ENCODE measurements at regions not wholly inside any gene's neighbourhood (a gene's known extent, or its start where the extent isn't known, plus 50 kb on each side); places are given as distances from the start of the nearest gene placed in this dataset.
"Not testable (repeated sequence)": the region's sequence is repeated elsewhere in the genome, so short reads cannot be mapped to it uniquely, and the experiment has no call there.

DNA sequence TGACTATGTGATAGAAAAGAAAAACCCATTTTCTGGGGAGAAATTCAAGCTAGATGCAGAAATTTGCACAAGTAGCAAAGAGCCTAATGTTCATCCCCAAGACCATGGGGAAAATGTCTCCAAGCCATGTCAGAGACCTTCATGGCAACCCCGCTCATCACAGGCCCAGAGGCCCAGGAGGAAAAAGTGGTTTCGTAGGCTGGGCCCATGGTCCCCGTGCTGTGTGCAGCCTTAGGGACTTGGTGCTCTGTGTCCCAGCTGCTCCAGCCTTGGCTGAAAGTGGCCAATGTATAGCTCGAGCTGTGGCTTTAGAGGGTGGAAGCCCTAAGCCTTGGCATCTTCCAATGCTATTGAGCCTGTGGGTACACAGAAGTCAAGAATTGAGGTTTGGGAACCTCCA lies 711.2 kb upstream of the ZNF608 start:
- Histone ChIP-seq H3K27me3 (no peaks in the 10 kb centered on the region), H3K4me3 (no peak overlapping the region), H3K27ac (no peak overlapping the region), H3K36me3 (replicated peaks in 1 of 2) (no peaks in the 10 kb centered on the region), H3K9me3 (replicated peaks in 1 of 3) (no peaks in the 10 kb centered on the region), H3K4me1 (replicated peaks in 1 of 2) (no peaks in the 10 kb centered on the region)
- 49 to 86% (median 79%) methylated on average over 3 to 4 of the region's 4 CpGs; no CpG with 5 or more reads in 1 of the 4 donors for WGBS, 4 donors
- intact Hi-C loops (cut with DNase I) = no loop called here
- DNase-seq = no peak
- TF ChIP-seq, protein P1, sequence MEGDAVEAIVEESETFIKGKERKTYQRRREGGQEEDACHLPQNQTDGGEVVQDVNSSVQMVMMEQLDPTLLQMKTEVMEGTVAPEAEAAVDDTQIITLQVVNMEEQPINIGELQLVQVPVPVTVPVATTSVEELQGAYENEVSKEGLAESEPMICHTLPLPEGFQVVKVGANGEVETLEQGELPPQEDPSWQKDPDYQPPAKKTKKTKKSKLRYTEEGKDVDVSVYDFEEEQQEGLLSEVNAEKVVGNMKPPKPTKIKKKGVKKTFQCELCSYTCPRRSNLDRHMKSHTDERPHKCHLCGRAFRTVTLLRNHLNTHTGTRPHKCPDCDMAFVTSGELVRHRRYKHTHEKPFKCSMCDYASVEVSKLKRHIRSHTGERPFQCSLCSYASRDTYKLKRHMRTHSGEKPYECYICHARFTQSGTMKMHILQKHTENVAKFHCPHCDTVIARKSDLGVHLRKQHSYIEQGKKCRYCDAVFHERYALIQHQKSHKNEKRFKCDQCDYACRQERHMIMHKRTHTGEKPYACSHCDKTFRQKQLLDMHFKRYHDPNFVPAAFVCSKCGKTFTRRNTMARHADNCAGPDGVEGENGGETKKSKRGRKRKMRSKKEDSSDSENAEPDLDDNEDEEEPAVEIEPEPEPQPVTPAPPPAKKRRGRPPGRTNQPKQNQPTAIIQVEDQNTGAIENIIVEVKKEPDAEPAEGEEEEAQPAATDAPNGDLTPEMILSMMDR (IDR thresholded peaks at IDR 0.05) = no peak
- no peak for TF ChIP-seq POLR2A (IDR thresholded peaks at IDR 0.05)

DNA sequence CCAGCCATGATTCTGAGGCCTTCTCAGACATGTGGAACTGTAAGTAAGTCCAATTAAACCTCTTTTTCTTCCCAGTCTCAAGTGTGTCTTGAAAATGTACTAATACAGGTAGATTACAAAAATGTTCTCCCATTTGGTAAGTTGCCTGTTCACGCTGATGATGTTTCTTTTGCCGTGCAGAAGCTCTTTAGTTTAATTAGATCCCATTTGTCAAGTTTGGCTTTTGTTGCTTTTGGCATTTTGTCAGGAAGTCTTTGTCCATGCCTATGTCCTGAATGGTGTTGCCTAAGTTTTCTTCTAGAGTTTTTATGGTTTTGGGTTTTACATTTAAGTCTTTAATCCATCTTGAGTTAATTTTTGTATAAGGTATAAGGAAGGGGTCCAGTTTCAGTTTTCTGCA lies 712.5 kb upstream of the ZNF608 start:
- DNase-seq; H3K36me3 ChIP-seq (replicated peaks in 1 of 2); H3K9me3 ChIP-seq (replicated peaks in 1 of 3); H3K27me3 ChIP-seq; H3K4me1 ChIP-seq (replicated peaks in 1 of 2); H3K4me3 ChIP-seq; intact Hi-C loops (cut with DNase I); H3K27ac ChIP-seq: not testable (repeated sequence)
- WGBS, 4 donors = 84 to 96% (median 91%) methylated on average over 2 of the region's 2 CpGs

DNA sequence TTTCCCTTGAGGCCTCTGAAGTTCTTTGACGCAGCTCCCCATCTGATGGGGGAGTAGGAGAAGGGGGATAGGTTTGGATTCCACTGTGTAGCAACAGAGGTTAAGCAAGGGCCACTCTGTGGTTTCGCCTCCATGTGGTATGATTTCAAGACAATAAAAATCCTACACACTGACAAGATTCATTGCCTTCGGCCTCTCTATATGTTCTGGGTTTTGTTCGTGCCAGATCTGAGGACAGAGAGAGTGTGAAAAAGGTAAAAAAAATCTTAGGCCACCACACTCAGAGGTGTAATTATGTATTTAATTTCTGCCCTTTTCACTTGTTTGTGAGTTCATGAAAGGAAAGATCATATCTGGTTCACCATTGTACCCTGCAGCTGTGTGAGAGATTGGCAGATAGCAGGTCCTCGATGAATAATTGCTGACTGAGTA lies 715.2 kb upstream of the ZNF608 start:
- TF ChIP-seq POLR2A (IDR thresholded peaks at IDR 0.05) = no peak
- TF ChIP-seq, protein P1 (IDR thresholded peaks at IDR 0.05) = no peak

DNA sequence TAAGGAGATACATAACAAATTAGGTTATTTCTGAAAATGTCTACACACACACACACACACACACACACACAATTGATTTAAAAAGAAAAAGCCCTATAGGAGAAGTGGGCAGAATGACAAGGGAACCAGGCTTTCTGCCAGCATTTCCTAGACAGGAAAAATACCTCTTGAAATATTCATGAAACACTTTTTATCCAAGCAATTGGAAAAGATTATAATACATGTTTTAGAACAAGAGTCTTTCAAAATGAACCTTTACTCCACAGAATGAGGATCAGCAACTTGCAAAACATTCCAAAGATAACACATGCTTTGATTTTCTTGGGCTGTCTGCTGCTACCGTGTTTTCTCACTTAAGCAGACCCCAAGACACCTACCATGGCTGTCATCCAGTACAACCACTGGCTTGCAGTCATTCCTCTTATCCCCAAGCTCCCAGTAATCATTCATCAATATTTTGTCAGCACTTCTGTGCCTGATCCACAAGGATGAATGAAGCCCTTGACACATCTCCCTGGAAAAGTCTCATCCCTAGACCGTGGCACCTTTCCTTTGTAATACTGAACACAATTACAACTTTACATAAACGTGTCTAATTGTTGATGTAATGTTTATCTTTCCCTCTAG lies 717.1 kb upstream of the ZNF608 start:
- Histone ChIP-seq H3K27me3 (no peaks in the 10 kb centered on the region), H3K27ac (no peak overlapping the region), H3K4me1 (replicated peaks in 1 of 2) (peaks cover 0 to 5% of the 10 kb centered on the region in 2 donors), H3K4me3 (no peak overlapping the region), H3K9me3 (replicated peaks in 1 of 3) (peaks cover 0 to 7% (median 0%) of the 10 kb centered on the region in 3 donors), H3K36me3 (replicated peaks in 1 of 2) (no peaks in the 10 kb centered on the region)
- TF ChIP-seq, protein P1 (IDR thresholded peaks at IDR 0.05) = no peak
- intact Hi-C loops (cut with DNase I) = no loop called here
- DNase-seq = no peak
- 59 to 81% (median 68%) methylated on average over 3 of the region's 3 CpGs for WGBS, 4 donors

More for the DNA sequence above, 715.2 kb upstream of the ZNF608 start:
- Histone ChIP-seq H3K27me3 (no peaks in the 10 kb centered on the region), H3K9me3 (replicated peaks in 1 of 3) (peaks cover 0 to 7% (median 0%) of the 10 kb centered on the region in 3 donors), H3K36me3 (replicated peaks in 1 of 2) (no peaks in the 10 kb centered on the region), H3K4me1 (replicated peaks in 1 of 2) (no peaks in the 10 kb centered on the region), H3K27ac (no peak overlapping the region), H3K4me3 (no peak overlapping the region)
- WGBS, 4 donors = 90 to 93% (median 92%) methylated on average over 5 of the region's 5 CpGs
- intact Hi-C loops (cut with DNase I) = no loop called here
- no peak for DNase-seq

DNA sequence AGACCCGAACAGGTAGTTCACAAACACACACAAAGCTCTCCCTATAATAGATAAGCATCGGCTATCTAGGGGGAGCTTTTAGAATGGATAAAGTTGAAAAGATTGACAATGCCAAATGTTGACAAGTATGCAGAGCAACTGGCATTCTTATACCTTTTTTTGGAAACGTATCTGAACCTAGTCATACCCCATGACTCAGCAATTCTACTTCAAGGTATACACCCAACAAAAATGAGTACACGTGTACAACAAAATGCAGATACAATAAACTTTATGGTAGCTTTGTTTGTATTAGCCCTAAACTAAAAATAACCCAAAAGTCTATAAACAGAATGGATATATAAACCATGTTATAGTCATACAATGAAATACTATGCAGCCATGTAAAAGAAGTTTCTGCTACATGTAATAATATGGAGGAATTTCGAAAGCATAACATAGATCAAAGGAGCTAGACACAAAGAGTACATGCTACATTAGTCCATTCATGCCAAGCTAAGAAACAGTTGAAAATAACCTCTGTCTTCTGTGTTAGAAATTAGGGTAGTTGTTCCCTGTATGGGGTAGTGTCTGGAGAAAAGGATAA lies 718.5 kb upstream of the ZNF608 start:
- intact Hi-C loops (cut with DNase I) = no loop called here
- Histone ChIP-seq H3K27ac (no peak overlapping the region), H3K4me1 (replicated peaks in 1 of 2) (peaks cover 0 to 7% of the 10 kb centered on the region in 2 donors), H3K9me3 (replicated peaks in 1 of 3) (peaks cover 0 to 7% (median 0%) of the 10 kb centered on the region in 3 donors), H3K36me3 (replicated peaks in 1 of 2) (no peaks in the 10 kb centered on the region), H3K4me3 (no peak overlapping the region), H3K27me3 (no peaks in the 10 kb centered on the region)
- no peak for DNase-seq
- WGBS, 4 donors = 82 to 87% (median 84%) methylated on average over 5 of the region's 5 CpGs
- TF ChIP-seq, protein P1 (IDR thresholded peaks at IDR 0.05) = no peak
- TF ChIP-seq POLR2A (IDR thresholded peaks at IDR 0.05) = no peak
